ENCODE measurements at regions not wholly inside any gene's neighbourhood (a gene's known extent, or its start where the extent isn't known, plus 50 kb on each side); places are given as distances from the start of the nearest gene placed in this dataset.

DNA sequence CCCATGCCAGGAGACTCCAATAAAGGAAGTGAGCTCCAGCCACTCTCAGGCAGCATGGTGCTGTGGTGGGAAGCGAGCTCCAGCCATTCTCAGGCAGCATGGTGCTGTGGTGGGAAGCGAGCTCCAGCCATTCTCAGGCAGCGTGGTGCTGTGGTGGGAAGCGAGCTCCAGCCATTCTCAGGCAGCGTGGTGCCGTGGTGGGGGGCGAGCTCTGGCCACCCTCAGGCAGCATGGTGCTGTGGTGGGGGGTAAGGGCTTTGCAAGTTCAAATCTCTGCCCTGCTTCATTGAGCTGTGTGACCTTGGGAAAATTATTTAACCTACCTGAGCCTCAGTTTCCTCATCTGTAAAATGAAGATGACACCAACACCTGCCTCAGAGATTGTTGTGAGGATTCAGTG is 975.1 kb downstream of the BCL11B start:
- TF ChIP-seq POLR2A (IDR thresholded peaks at IDR 0.05; ENCODE audit: extremely low read depth, insufficient read length) (no peak), MYC (IDR thresholded peaks at IDR 0.05; ENCODE audit: low read depth, low read length) (no peak)
- TF ChIP-seq, protein P1, sequence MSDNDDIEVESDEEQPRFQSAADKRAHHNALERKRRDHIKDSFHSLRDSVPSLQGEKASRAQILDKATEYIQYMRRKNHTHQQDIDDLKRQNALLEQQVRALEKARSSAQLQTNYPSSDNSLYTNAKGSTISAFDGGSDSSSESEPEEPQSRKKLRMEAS (IDR thresholded peaks at IDR 0.05; ENCODE audit: low read depth, low read length) = no peak
- TF ChIP-seq, protein P2, sequence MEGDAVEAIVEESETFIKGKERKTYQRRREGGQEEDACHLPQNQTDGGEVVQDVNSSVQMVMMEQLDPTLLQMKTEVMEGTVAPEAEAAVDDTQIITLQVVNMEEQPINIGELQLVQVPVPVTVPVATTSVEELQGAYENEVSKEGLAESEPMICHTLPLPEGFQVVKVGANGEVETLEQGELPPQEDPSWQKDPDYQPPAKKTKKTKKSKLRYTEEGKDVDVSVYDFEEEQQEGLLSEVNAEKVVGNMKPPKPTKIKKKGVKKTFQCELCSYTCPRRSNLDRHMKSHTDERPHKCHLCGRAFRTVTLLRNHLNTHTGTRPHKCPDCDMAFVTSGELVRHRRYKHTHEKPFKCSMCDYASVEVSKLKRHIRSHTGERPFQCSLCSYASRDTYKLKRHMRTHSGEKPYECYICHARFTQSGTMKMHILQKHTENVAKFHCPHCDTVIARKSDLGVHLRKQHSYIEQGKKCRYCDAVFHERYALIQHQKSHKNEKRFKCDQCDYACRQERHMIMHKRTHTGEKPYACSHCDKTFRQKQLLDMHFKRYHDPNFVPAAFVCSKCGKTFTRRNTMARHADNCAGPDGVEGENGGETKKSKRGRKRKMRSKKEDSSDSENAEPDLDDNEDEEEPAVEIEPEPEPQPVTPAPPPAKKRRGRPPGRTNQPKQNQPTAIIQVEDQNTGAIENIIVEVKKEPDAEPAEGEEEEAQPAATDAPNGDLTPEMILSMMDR (IDR thresholded peaks at IDR 0.05; ENCODE audit: low read depth, low read length) = no peak

Data from NB4 (cell line).